ENCODE measurements at regions not wholly inside any gene's neighbourhood (a gene's known extent, or its start where the extent isn't known, plus 50 kb on each side); places are given as distances from the start of the nearest gene placed in this dataset.

- no peaks in the 10 kb centered on the region for H3K27me3 ChIP-seq (ENCODE audit: insufficient read depth, poor library complexity, severe bottlenecking)
- no peak overlapping the region for H3K27ac ChIP-seq (replicated peaks)
- TF ChIP-seq GABPA (IDR thresholded peaks at IDR 0.05; ENCODE audit: low read depth) (no peak), POLR2AphosphoS5 (IDR thresholded peaks at IDR 0.05; ENCODE audit: low read depth) (no peak), REST (IDR thresholded peaks at IDR 0.05; ENCODE audit: insufficient replicate concordance, low read depth) (no peak), CTCF (IDR thresholded peaks at IDR 0.05; ENCODE audit: insufficient read depth, low read length) (no peak), SPI1 (IDR thresholded peaks at IDR 0.05; ENCODE audit: borderline replicate concordance, low read depth) (no peak)
- H3K4me3 ChIP-seq (replicated peaks; ENCODE audit: insufficient read depth, low read length): no peak overlapping the region
- no peak for DNase-seq (ENCODE audit: low read depth in 1 of 2, low spot score in 1 of 2)
Observed at GRCh38 chr1:239511875-239512274, 125.5 kb downstream of the CHRM3 start.

GRCh38 chr1:239516579-239516978 is 130.2 kb downstream of the CHRM3 start:
- H3K27ac ChIP-seq (replicated peaks): no peak overlapping the region
- TF ChIP-seq REST (IDR thresholded peaks at IDR 0.05; ENCODE audit: insufficient replicate concordance, low read depth): no peak
- TF ChIP-seq CTCF (IDR thresholded peaks at IDR 0.05; ENCODE audit: insufficient read depth, low read length): no peak
- TF ChIP-seq POLR2AphosphoS5 (IDR thresholded peaks at IDR 0.05; ENCODE audit: low read depth): no peak
- TF ChIP-seq SPI1 (IDR thresholded peaks at IDR 0.05; ENCODE audit: borderline replicate concordance, low read depth): no peak
- TF ChIP-seq GABPA (IDR thresholded peaks at IDR 0.05; ENCODE audit: low read depth): no peak
- no peak for DNase-seq (ENCODE audit: low read depth in 1 of 2, low spot score in 1 of 2)

GRCh38 chr1:239526391-239526790 is 140.0 kb downstream of the CHRM3 start:
- no peaks in the 10 kb centered on the region for H3K27me3 ChIP-seq (ENCODE audit: insufficient read depth, poor library complexity, severe bottlenecking)
- no peak overlapping the region for H3K4me3 ChIP-seq (replicated peaks; ENCODE audit: insufficient read depth, low read length)
- TF ChIP-seq GABPA (IDR thresholded peaks at IDR 0.05; ENCODE audit: low read depth) (no peak), CTCF (IDR thresholded peaks at IDR 0.05; ENCODE audit: insufficient read depth, low read length) (no peak), REST (IDR thresholded peaks at IDR 0.05; ENCODE audit: insufficient replicate concordance, low read depth) (no peak), POLR2AphosphoS5 (IDR thresholded peaks at IDR 0.05; ENCODE audit: low read depth) (no peak), SPI1 (IDR thresholded peaks at IDR 0.05; ENCODE audit: borderline replicate concordance, low read depth) (no peak)
- no peak for DNase-seq (ENCODE audit: low read depth in 1 of 2, low spot score in 1 of 2)
- no peak overlapping the region for H3K27ac ChIP-seq (replicated peaks)

More at GRCh38 chr1:239516579-239516978, 130.2 kb downstream of the CHRM3 start:
- Histone ChIP-seq H3K4me3 (replicated peaks; ENCODE audit: insufficient read depth, low read length) (no peak overlapping the region), H3K27me3 (ENCODE audit: insufficient read depth, poor library complexity, severe bottlenecking) (no peaks in the 10 kb centered on the region)
